AG04450 (cell line): ENCODE measurements at regions not wholly inside any gene's neighbourhood (a gene's known extent, or its start where the extent isn't known, plus 50 kb on each side); places are given as distances from the start of the nearest gene placed in this dataset.

Source experiments
- CTCF ChIA-PET: fragments of 300-600, 350-600 bp; formaldehyde crosslinking; extraction: SDS; loops from one replicate; lab custom pipeline; 2022; ENCODE audit warnings: antibody characterized with exemption, inconsistent platforms; lab: Charles Lee
- POLR2A ChIA-PET: fragments of 350-600 bp; formaldehyde crosslinking; extraction: SDS; loops from one replicate; lab custom pipeline; 2021; ENCODE audit warnings: antibody characterized with exemption, inconsistent platforms; lab: Yijun Ruan, JAX
- DNase-seq: peaks from one replicate; pipeline ENCODE4 v3.0.0-alpha.2; 2011; ENCODE audit warnings: low read depth, low spot score
- H3K27ac ChIP-seq: one replicate; pipeline ENCODE4 v1.5.1; 2012; ENCODE audit warnings: low read depth, low read length, control low read depth
- H3K27me3 ChIP-seq: one replicate; pipeline ENCODE4 v1.6.0; 2012; ENCODE audit warnings: low read length; ENCODE audit not compliant: control insufficient read depth, insufficient read depth
- H3K4me3 ChIP-seq: 2 replicates; pipeline ENCODE4 v1.5.1; 2011; ENCODE audit warnings: mild to moderate bottlenecking, low read depth, low read length, control low read depth
- H3K9me3 ChIP-seq: 2 replicates; pipeline ENCODE4 v1.5.1; 2012; ENCODE audit warnings: low read length; ENCODE audit not compliant: control insufficient read depth, insufficient read depth
- CTCF ChIP-seq: IDR thresholded peaks from 2 replicates; pipeline ENCODE4 v1.5.1; 2011; ENCODE audit warnings: low read depth, low read length, control low read depth, inconsistent platforms

- no peak for TF ChIP-seq CTCF
- Histone ChIP-seq H3K9me3 (no peaks in the 10 kb centered on the region), H3K27ac (no peak overlapping the region), H3K27me3 (no peaks in the 10 kb centered on the region), H3K4me3 (no peak overlapping the region)
- ChIA-PET CTCF (no interaction called here), POLR2A (no interaction called here)
- DNase-seq: no peak
These were observed 439.9 kb upstream of the SOX5 start for GRCh38 chr12:24389394-24389793.

DNA sequence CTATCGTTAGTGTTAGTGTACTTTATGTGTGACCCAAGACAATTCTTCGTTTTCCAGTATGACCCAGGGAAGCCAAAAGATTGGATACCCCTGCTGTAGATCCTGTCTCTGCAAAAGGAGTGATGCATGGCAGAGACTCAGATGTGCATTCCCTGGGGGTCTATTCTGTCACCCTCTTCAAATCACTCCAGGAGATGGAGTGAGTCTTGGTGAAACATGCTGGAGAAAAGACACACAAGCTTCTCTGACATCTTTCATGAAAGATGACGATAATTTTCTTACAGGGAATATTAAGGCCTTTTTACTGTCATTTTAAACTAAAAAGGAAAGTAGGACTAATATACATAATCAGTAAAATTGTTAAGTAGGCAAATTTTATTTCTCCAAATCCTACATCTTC, 437.9 kb upstream of the SOX5 start:
- CTCF ChIA-PET: no interaction called here

GRCh38 chr12:24386836-24387235, 437.4 kb upstream of the SOX5 start:
- Histone ChIP-seq H3K4me3 (no peak overlapping the region), H3K9me3 (peaks cover 14% of the 10 kb centered on the region; the same call in 1 of the 2 replicates), H3K27me3 (no peaks in the 10 kb centered on the region), H3K27ac (no peak overlapping the region)
- no peak for TF ChIP-seq CTCF
- no peak for DNase-seq
- ChIA-PET POLR2A (no interaction called here), CTCF (no interaction called here)

More for the DNA sequence above, 437.9 kb upstream of the SOX5 start:
- Histone ChIP-seq H3K4me3 (no peak overlapping the region), H3K9me3 (peaks cover 11% of the 10 kb centered on the region; the same call in 1 of the 2 replicates), H3K27ac (no peak overlapping the region), H3K27me3 (no peaks in the 10 kb centered on the region)
- no peak for TF ChIP-seq CTCF
- POLR2A ChIA-PET: no interaction called here
- no peak for DNase-seq

DNA sequence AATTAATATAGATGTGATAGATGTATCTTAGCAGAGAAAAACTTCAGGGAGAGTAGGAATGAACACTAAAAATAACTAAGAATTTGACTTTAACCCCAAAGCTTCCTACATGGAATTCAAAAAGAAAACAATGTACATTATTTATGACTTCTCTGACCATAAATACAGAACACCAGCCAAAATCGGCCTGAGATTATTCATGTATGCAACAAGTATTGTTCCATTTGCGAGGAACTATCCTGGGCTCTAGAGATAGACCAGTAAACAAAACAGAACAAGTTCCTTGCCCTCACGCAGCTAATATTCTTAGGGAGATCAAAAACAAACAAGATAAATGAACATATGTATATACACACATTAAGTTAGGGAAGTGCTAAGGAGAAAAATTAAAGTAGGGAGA, 432.3 kb upstream of the SOX5 start:
- Histone ChIP-seq H3K27me3 (no peaks in the 10 kb centered on the region), H3K9me3 (peaks cover 14% of the 10 kb centered on the region; the same call in 1 of the 2 replicates), H3K4me3 (no peak overlapping the region), H3K27ac (peak overlapping the region; percentile 32)
- POLR2A ChIA-PET: interaction anchor here (0.6 kb wide), 1 partner anchor 82 kb away, joined by 4 read pairs; no protein-coding TSS in a partner anchor
- no peak for TF ChIP-seq CTCF
- CTCF ChIA-PET: no interaction called here
- DNase-seq: no peak

GRCh38 chr12:24379861-24380521, 430.5 kb upstream of the SOX5 start:
- Histone ChIP-seq H3K9me3 (peaks cover 14% of the 10 kb centered on the region; the same call in 1 of the 2 replicates), H3K27me3 (no peaks in the 10 kb centered on the region), H3K27ac (no peak overlapping the region), H3K4me3 (no peak overlapping the region)
- DNase-seq: no peak
- ChIA-PET POLR2A (no interaction called here), CTCF (no interaction called here)
- no peak for TF ChIP-seq CTCF
